HL-60 (cell line): ENCODE measurements at regions not wholly inside any gene's neighbourhood (a gene's known extent, or its start where the extent isn't known, plus 50 kb on each side); places are given as distances from the start of the nearest gene placed in this dataset.

Experiments used
- DNase-seq, 2 experiments: peaks; one replicate each; pipeline ENCODE4 v3.0.0-alpha.2; 2010 to 2020; ENCODE audit warnings: low read depth in 1 of 2, low spot score in 1 of 2
- H3K27ac ChIP-seq: fragments of 250-450 bp; sonication (Bioruptor Pico); replicated peaks from 2 replicates; pipeline ENCODE4 v1.5.1; 2020; ENCODE audit warnings: mild to moderate bottlenecking, moderate library complexity
- H3K27me3 ChIP-seq: fragments of 250-450 bp; sonication (Bioruptor Pico); 2 replicates; pipeline ENCODE4 v1.5.1; 2021; ENCODE audit warnings: mild to moderate bottlenecking, moderate library complexity; ENCODE audit not compliant: insufficient read depth, poor library complexity, severe bottlenecking
- H3K4me3 ChIP-seq: replicated peaks from 2 replicates; pipeline ENCODE4 v1.5.1; 2011; ENCODE audit warnings: mild to moderate bottlenecking, control low read depth, low read length; ENCODE audit not compliant: insufficient read depth
- CTCF ChIP-seq: IDR thresholded peaks from one replicate; pipeline ENCODE4 v1.5.1; 2011; ENCODE audit warnings: low read length, control low read depth, inconsistent platforms; ENCODE audit not compliant: insufficient read depth
- GABPA ChIP-seq: IDR thresholded peaks from 2 replicates; pipeline ENCODE4 v1.6.1; 2012; ENCODE audit warnings: low read depth
- POLR2AphosphoS5 ChIP-seq: IDR thresholded peaks from 2 replicates; pipeline ENCODE4 v1.6.1; 2012; ENCODE audit warnings: low read depth
- REST ChIP-seq: IDR thresholded peaks from 2 replicates; pipeline ENCODE4 v1.6.1; 2012; ENCODE audit warnings: low read depth; ENCODE audit not compliant: insufficient replicate concordance
- SPI1 ChIP-seq: IDR thresholded peaks from 2 replicates; pipeline ENCODE4 v1.6.1; 2012; ENCODE audit warnings: low read depth, mild to moderate bottlenecking, borderline replicate concordance

GRCh38 chr14:86646125-86646524 is 1116.2 kb downstream of the FLRT2 start:
- Histone ChIP-seq H3K27me3 (no peaks in the 10 kb centered on the region), H3K4me3 (no peak overlapping the region), H3K27ac (no peak overlapping the region)
- DNase-seq, result no peak
- no peak for TF ChIP-seq REST
- no peak for TF ChIP-seq POLR2AphosphoS5
- no peak for TF ChIP-seq SPI1
- no peak for TF ChIP-seq GABPA
- no peak for TF ChIP-seq CTCF

GRCh38 chr14:86641310-86641709 is 1111.4 kb downstream of the FLRT2 start:
- H3K4me3 ChIP-seq, result no peak overlapping the region
- TF ChIP-seq SPI1 (no peak), GABPA (no peak), POLR2AphosphoS5 (no peak), REST (no peak)
- DNase-seq, result no peak
- H3K27me3 ChIP-seq, result no peaks in the 10 kb centered on the region
- no peak overlapping the region for H3K27ac ChIP-seq

GRCh38 chr14:86640288-86640687 is 1110.3 kb downstream of the FLRT2 start:
- TF ChIP-seq POLR2AphosphoS5 (no peak), SPI1 (no peak), GABPA (no peak), CTCF (no peak), REST (no peak)
- DNase-seq, result no peak
- H3K4me3 ChIP-seq, result no peak overlapping the region
- H3K27me3 ChIP-seq, result no peaks in the 10 kb centered on the region
- H3K27ac ChIP-seq, result no peak overlapping the region

- Histone ChIP-seq H3K27ac (no peak overlapping the region), H3K4me3 (no peak overlapping the region), H3K27me3 (no peaks in the 10 kb centered on the region)
- TF ChIP-seq POLR2AphosphoS5, result no peak
- no peak for TF ChIP-seq CTCF
- TF ChIP-seq REST, result no peak
- no peak for TF ChIP-seq SPI1
- no peak for TF ChIP-seq GABPA
- no peak for DNase-seq
Observed at GRCh38 chr14:86639666-86640065, 1109.7 kb downstream of the FLRT2 start.
